ENCODE measurements at regions not wholly inside any gene's neighbourhood (a gene's known extent, or its start where the extent isn't known, plus 50 kb on each side); places are given as distances from the start of the nearest gene placed in this dataset.

GRCh38 chr13:30120133-30120822, 187.1 kb downstream of the KATNAL1 start:
- H3K4me1 Mint-ChIP-seq, result peaks cover 36% of the 10 kb centered on the region
- intact Hi-C loops (cut with micrococcal nuclease), result no loop called here
- H2AFZ ChIP-seq (ENCODE audit: insufficient read depth, low read depth, low read length, poor library complexity, severe bottlenecking), result no peak overlapping the region
- no peak overlapping the region for H3K9ac ChIP-seq (ENCODE audit: low read length)
- peaks cover 23 to 24% of the 10 kb centered on the region in 2 donors for H3K4me1 ChIP-seq (ENCODE audit: control insufficient read depth in 2 of 2, insufficient read depth in 2 of 2, low read length in 2 of 2)
- peaks cover 21% of the 10 kb centered on the region for H3K27me3 Mint-ChIP-seq
- CTCF ChIA-PET, result interaction anchor here (1.1 to 4.8 kb wide), 3 partner anchors 9 to 613 kb away, joined by 3 to 32 read pairs (median 25); no protein-coding TSS in a partner anchor
- H3K79me2 ChIP-seq (ENCODE audit: control insufficient read depth, insufficient read depth, low read length), result no peaks in the 10 kb centered on the region
- H3K27ac Mint-ChIP-seq, result no peak overlapping the region
- no peak overlapping the region for H3K27ac ChIP-seq (ENCODE audit: low read length in 2 of 2)
- no peak overlapping the region for H3K4me3 Mint-ChIP-seq
- no peak overlapping the region for H3K4me2 ChIP-seq (replicated peaks; ENCODE audit: low read depth, low read length, poor library complexity, severe bottlenecking)
- H3K36me3 ChIP-seq (replicated peaks in 1 of 2; ENCODE audit: control extremely low read depth in 1 of 2, control insufficient read depth in 1 of 2, extremely low read depth in 1 of 2, insufficient read depth in 2 of 2, low read length in 1 of 2), result no peaks in the 10 kb centered on the region
- ATAC-seq (ENCODE audit: low read depth) (no peak), DNase-seq (no peak)
- H3K4me3 ChIP-seq (ENCODE audit: control extremely low read depth in 1 of 5, extremely low read depth in 1 of 5, insufficient read depth in 1 of 5, low read depth in 2 of 5, low read length in 4 of 5), result no peak overlapping the region
- no peaks in the 10 kb centered on the region for H3K9me3 Mint-ChIP-seq (ENCODE audit: insufficient read depth)
- no peaks in the 10 kb centered on the region for H4K20me1 ChIP-seq (ENCODE audit: control insufficient read depth, insufficient read depth, low read length, poor library complexity, severe bottlenecking)
- POLR2A ChIA-PET, result no interaction called here
- TF ChIP-seq EZH2 (IDR thresholded peaks at IDR 0.05; ENCODE audit: borderline replicate concordance, insufficient read depth, low read depth, low read length, poor library complexity, severe bottlenecking), result no peak
- no peak for TF ChIP-seq CTCF (IDR thresholded peaks at IDR 0.05)
- 30% methylated on average over 1 of the region's 1 CpG for WGBS (ENCODE audit: insufficient coverage)
- H3K27me3 ChIP-seq (replicated peaks in 1 of 4; ENCODE audit: control extremely low read depth in 1 of 4, control insufficient read depth in 3 of 4, insufficient read depth in 4 of 4, low read length in 3 of 4), result peaks cover 0 to 7% (median 2%) of the 10 kb centered on the region in 4 experiments
- no peaks in the 10 kb centered on the region for H3K9me3 ChIP-seq (ENCODE audit: control extremely low read depth in 1 of 3, control insufficient read depth in 2 of 3, insufficient read depth in 1 of 3, low read length in 2 of 3)

- POLR2A ChIA-PET, result no interaction called here
- Mint-ChIP-seq H3K4me1 (peaks cover 40% of the 10 kb centered on the region), H3K9me3 (ENCODE audit: insufficient read depth) (no peaks in the 10 kb centered on the region), H3K27ac (no peak overlapping the region), H3K4me3 (no peak overlapping the region), H3K27me3 (peaks cover 21% of the 10 kb centered on the region)
- Histone ChIP-seq H3K4me1 (ENCODE audit: control insufficient read depth in 2 of 2, insufficient read depth in 2 of 2, low read length in 2 of 2) (peaks cover 26 to 27% of the 10 kb centered on the region in 2 donors), H2AFZ (ENCODE audit: insufficient read depth, low read depth, low read length, poor library complexity, severe bottlenecking) (peak overlapping the region; percentile 23), H3K36me3 (replicated peaks in 1 of 2; ENCODE audit: control extremely low read depth in 1 of 2, control insufficient read depth in 1 of 2, extremely low read depth in 1 of 2, insufficient read depth in 2 of 2, low read length in 1 of 2) (no peaks in the 10 kb centered on the region), H3K4me3 (ENCODE audit: control extremely low read depth in 1 of 5, extremely low read depth in 1 of 5, insufficient read depth in 1 of 5, low read depth in 2 of 5, low read length in 4 of 5) (no peak overlapping the region), H3K4me2 (replicated peaks; ENCODE audit: low read depth, low read length, poor library complexity, severe bottlenecking) (no peak overlapping the region), H4K20me1 (ENCODE audit: control insufficient read depth, insufficient read depth, low read length, poor library complexity, severe bottlenecking) (no peaks in the 10 kb centered on the region), H3K9me3 (ENCODE audit: control extremely low read depth in 1 of 3, control insufficient read depth in 2 of 3, insufficient read depth in 1 of 3, low read length in 2 of 3) (no peaks in the 10 kb centered on the region), H3K79me2 (ENCODE audit: control insufficient read depth, insufficient read depth, low read length) (no peaks in the 10 kb centered on the region), H3K27ac (ENCODE audit: low read length in 2 of 2) (no peak overlapping the region), H3K27me3 (replicated peaks in 1 of 4; ENCODE audit: control extremely low read depth in 1 of 4, control insufficient read depth in 3 of 4, insufficient read depth in 4 of 4, low read length in 3 of 4) (peaks cover 0 to 7% (median 2%) of the 10 kb centered on the region in 4 experiments), H3K9ac (ENCODE audit: low read length) (no peak overlapping the region)
- no peak for ATAC-seq (ENCODE audit: low read depth)
- WGBS (ENCODE audit: insufficient coverage), result 11% methylated on average over 6 of the region's 6 CpGs
- DNase-seq, result no peak
- TF ChIP-seq EZH2 (IDR thresholded peaks at IDR 0.05; ENCODE audit: borderline replicate concordance, insufficient read depth, low read depth, low read length, poor library complexity, severe bottlenecking) (no peak), CTCF (IDR thresholded peaks at IDR 0.05) (no peak)
- intact Hi-C loops (cut with micrococcal nuclease), result loop anchor here (10.0 kb wide), 1 partner anchor 195 kb away; no protein-coding TSS in a partner anchor
- CTCF ChIA-PET, result interaction anchor here (1.1 to 4.8 kb wide), 2 partner anchors 13 to 612 kb away, joined by 3 to 32 read pairs; no protein-coding TSS in a partner anchor
Observed at GRCh38 chr13:30119476-30119875, 187.9 kb downstream of the KATNAL1 start.

Data from B cell (primary cell).